H1 (cell line): ENCODE measurements at regions not wholly inside any gene's neighbourhood (a gene's known extent, or its start where the extent isn't known, plus 50 kb on each side); places are given as distances from the start of the nearest gene placed in this dataset.
A peak's percentile ranks its signal among the peaks of the same experiment; 100 is the strongest.

Experiments used
- CTCF ChIA-PET: fragments of 300-600 bp; sonication (Branson Sonifier 250); formaldehyde crosslinking; loops from one replicate; lab custom pipeline; 2021; ENCODE audit not compliant: partially characterized antibody; lab: Charles Lee
- POLR2A ChIA-PET: fragments of 300-600 bp; sonication (Branson Sonifier 250); formaldehyde crosslinking; loops from one replicate; lab custom pipeline; 2021; ENCODE audit warnings: inconsistent platforms; ENCODE audit not compliant: partially characterized antibody; lab: Charles Lee
- DNase-seq, 2 experiments: peaks; one replicate each; pipeline versions ENCODE4 v3.0.0 to v3.0.0-alpha.2; 2010 to 2022; ENCODE audit warnings: low spot score in 2 of 2, low read depth in 1 of 2, mixed read lengths in 1 of 2
- FAIRE-seq: peaks from 2 replicates; lab custom pipeline; 2011; peaks lifted over from hg19 to GRCh38; lab: Jason Lieb, UNC
- H2AFZ ChIP-seq: 2 replicates; pipeline ENCODE4 v1.8.1; 2012; ENCODE audit warnings: low read length, inconsistent platforms
- H2AK5ac ChIP-seq: 2 replicates; pipeline ENCODE4 v1.6.1; 2013; ENCODE audit warnings: low read depth, low read length
- H2BK120ac ChIP-seq: replicated peaks from 2 replicates; pipeline ENCODE3; 2013; ENCODE audit warnings: low read depth, low read length, inconsistent platforms
- H2BK12ac ChIP-seq: 2 replicates; pipeline ENCODE4 v1.6.1; 2013; ENCODE audit warnings: low read depth, low read length
- H2BK15ac ChIP-seq: 2 replicates; pipeline ENCODE4 v1.6.1; 2013; ENCODE audit warnings: low read length
- H2BK20ac ChIP-seq: 2 replicates; pipeline ENCODE4 v1.6.1; 2013; ENCODE audit warnings: low read length
- H2BK5ac ChIP-seq: 2 replicates; pipeline ENCODE4 v1.6.1; 2013; ENCODE audit warnings: low read depth, low read length
- H3K14ac ChIP-seq: 2 replicates; pipeline ENCODE4 v1.6.1; 2013; ENCODE audit warnings: inconsistent platforms; ENCODE audit not compliant: insufficient read length
- H3K18ac ChIP-seq: 2 replicates; pipeline ENCODE4 v1.6.1; 2013; ENCODE audit warnings: low read length; ENCODE audit errors: extremely low read depth
- H3K23ac ChIP-seq: 2 replicates; pipeline ENCODE4 v1.6.1; 2013; ENCODE audit warnings: inconsistent platforms; ENCODE audit not compliant: insufficient read length
- H3K23me2 ChIP-seq: 2 replicates; pipeline ENCODE4 v1.6.1; 2013; ENCODE audit warnings: low read depth, low read length
- H3K27ac ChIP-seq: 2 replicates; pipeline ENCODE4 v1.6.1; 2011; ENCODE audit warnings: low read depth, low read length, inconsistent platforms
- H3K27me3 ChIP-seq, 4 experiments: replicated peaks in 1 of 4; 1 replicate in 1 of 4; 2 replicates in 3 of 4; pipeline versions ENCODE4 v1.6.1 to v1.8.1; 2011 to 2013; ENCODE audit warnings: low read length in 3 of 4, mild to moderate bottlenecking in 3 of 4, inconsistent platforms in 2 of 4, mixed read lengths in 2 of 4, moderate library complexity in 1 of 4; ENCODE audit not compliant: control insufficient read depth in 3 of 4, insufficient read depth in 3 of 4; ENCODE audit errors: extremely low read depth in 1 of 4
- H3K36me3 ChIP-seq, 4 experiments: 2 replicates each; pipeline versions ENCODE4 v1.6.1 to v1.8.1; 2011 to 2013; ENCODE audit warnings: mild to moderate bottlenecking in 4 of 4, low read length in 3 of 4, moderate library complexity in 2 of 4, control low read depth in 1 of 4, inconsistent platforms in 1 of 4; ENCODE audit not compliant: insufficient read depth in 4 of 4, control insufficient read depth in 2 of 4
- H3K4ac ChIP-seq: replicated peaks from 2 replicates; pipeline ENCODE3; 2013; ENCODE audit warnings: low read length, low read depth, mixed read lengths, inconsistent platforms; ENCODE audit not compliant: insufficient read length
- H3K4me1 ChIP-seq, 4 experiments: replicated peaks in 1 of 4; 1 replicate in 1 of 4; 2 replicates in 3 of 4; pipeline versions ENCODE4 v1.6.1 to v1.8.1; 2011 to 2013; ENCODE audit warnings: low read length in 3 of 4, inconsistent platforms in 2 of 4, mixed read lengths in 1 of 4; ENCODE audit not compliant: insufficient read depth in 4 of 4, control insufficient read depth in 3 of 4
- H3K4me2 ChIP-seq, 2 experiments: 2 replicates each; pipeline versions ENCODE4 v1.6.1 to v1.8.1; 2011 to 2013; ENCODE audit warnings: low read depth in 2 of 2, low read length in 2 of 2, control low read depth in 1 of 2, inconsistent platforms in 1 of 2, mild to moderate bottlenecking in 1 of 2; ENCODE audit not compliant: insufficient read depth in 1 of 2
- H3K4me3 ChIP-seq, 4 experiments: fragments of 200-600, 300-600 bp in 1 of 4; sonication (generic), shearing (Covaris generic), sonication (Bioruptor Twin) in 1 of 4; 2 replicates each; pipeline versions ENCODE4 v1.5.1 to v1.8.1; 2011 to 2016; ENCODE audit warnings: low read length in 4 of 4, low read depth in 3 of 4, control low read depth in 2 of 4, inconsistent platforms in 2 of 4, mild to moderate bottlenecking in 2 of 4, mixed read lengths in 1 of 4, moderate library complexity in 1 of 4; ENCODE audit not compliant: insufficient read depth in 2 of 4; ENCODE audit errors: extremely low read depth in 1 of 4
- H3K56ac ChIP-seq: replicated peaks from 2 replicates; pipeline ENCODE3; 2013; ENCODE audit warnings: low read depth, mild to moderate bottlenecking, mixed read lengths, low read length, inconsistent platforms; ENCODE audit not compliant: insufficient read length
- H3K79me1 ChIP-seq: 2 replicates; pipeline ENCODE4 v1.6.1; 2013; ENCODE audit warnings: low read depth, low read length, control low read depth
- H3K79me2 ChIP-seq, 2 experiments: 2 replicates each; pipeline versions ENCODE4 v1.6.1 to v1.8.1; 2012 to 2013; ENCODE audit warnings: low read length in 2 of 2, mild to moderate bottlenecking in 2 of 2, inconsistent platforms in 1 of 2; ENCODE audit not compliant: insufficient read depth in 2 of 2, control insufficient read depth in 1 of 2
- H3K9ac ChIP-seq, 4 experiments: replicated peaks in 1 of 4; 1 replicate in 1 of 4; 2 replicates in 3 of 4; pipeline versions ENCODE4 v1.6.1 to v1.8.1; 2011 to 2013; ENCODE audit warnings: low read depth in 3 of 4, low read length in 3 of 4, control low read depth in 2 of 4, mild to moderate bottlenecking in 2 of 4, moderate library complexity in 2 of 4, inconsistent platforms in 1 of 4; ENCODE audit errors: extremely low read depth in 1 of 4
- H3K9me3 ChIP-seq, 2 experiments: 2 replicates each; pipeline versions ENCODE4 v1.6.1 to v1.8.1; 2012 to 2013; ENCODE audit warnings: mild to moderate bottlenecking in 2 of 2, moderate library complexity in 2 of 2, control low read depth in 1 of 2, inconsistent platforms in 1 of 2, low read depth in 1 of 2, low read length in 1 of 2, mixed read lengths in 1 of 2; ENCODE audit not compliant: insufficient read depth in 2 of 2
- H4K20me1 ChIP-seq, 2 experiments: replicated peaks in 1 of 2; 2 replicates each; pipeline versions ENCODE3 to v1.8.1; 2011 to 2013; ENCODE audit warnings: inconsistent platforms in 2 of 2, low read length in 2 of 2, mild to moderate bottlenecking in 1 of 2; ENCODE audit not compliant: insufficient read depth in 2 of 2, control insufficient read depth in 1 of 2
- H4K5ac ChIP-seq: 2 replicates; pipeline ENCODE4 v1.6.1; 2013; ENCODE audit warnings: low read length, low read depth, mixed read lengths, inconsistent platforms; ENCODE audit not compliant: insufficient read length
- H4K8ac ChIP-seq: 2 replicates; pipeline ENCODE4 v1.8.0; 2013; ENCODE audit warnings: mild to moderate bottlenecking, moderate library complexity, low read length, inconsistent platforms; ENCODE audit not compliant: insufficient read depth; ENCODE audit errors: extremely low read depth
- H4K91ac ChIP-seq: replicated peaks from 2 replicates; pipeline ENCODE3; 2013; ENCODE audit warnings: low read length, mixed read lengths, inconsistent platforms; ENCODE audit not compliant: insufficient read length
- CBX8 ChIP-seq: fragments of 300-800, 300-1000 bp; sonication (generic); IDR thresholded peaks from 2 replicates; pipeline ENCODE4 v1.7.1; 2016; ENCODE audit warnings: low read depth, low read length, borderline replicate concordance
- EGR1 ChIP-seq: IDR thresholded peaks from 2 replicates; pipeline ENCODE4 v1.6.1; 2011; ENCODE audit warnings: low read depth, low read length, borderline replicate concordance
- HDAC6 ChIP-seq: IDR thresholded peaks from one replicate; pipeline ENCODE4 v1.7.1; 2012; ENCODE audit warnings: low read depth, mild to moderate bottlenecking, inconsistent platforms, low read length, moderate library complexity
- JUN ChIP-seq: IDR thresholded peaks from 2 replicates; pipeline ENCODE4 v1.6.1; 2011; ENCODE audit warnings: low read depth, mild to moderate bottlenecking, improper control_type of control experiment, low read length
- NRF1 ChIP-seq: IDR thresholded peaks from 2 replicates; pipeline ENCODE4 v1.6.1; 2011; ENCODE audit warnings: mild to moderate bottlenecking, low read depth, low read length, improper control_type of control experiment
- RAD21 ChIP-seq, 2 experiments: IDR thresholded peaks in 1 of 2; conservative IDR thresholded peaks in 1 of 2; 2 replicates each; pipeline ENCODE4 v1.6.1; 2011; ENCODE audit warnings: low read depth in 2 of 2, low read length in 2 of 2, improper control_type of control experiment in 1 of 2, inconsistent platforms in 1 of 2, mild to moderate bottlenecking in 1 of 2, moderate library complexity in 1 of 2
- SP2 ChIP-seq: IDR thresholded peaks from 2 replicates; pipeline ENCODE4 v1.6.1; 2012; ENCODE audit warnings: mild to moderate bottlenecking, low read length, inconsistent platforms
- TAF1 ChIP-seq: IDR thresholded peaks from 2 replicates; pipeline ENCODE4 v1.6.1; 2011; ENCODE audit warnings: mild to moderate bottlenecking, low read depth, low read length
- TCF12 ChIP-seq: IDR thresholded peaks from 2 replicates; pipeline ENCODE4 v1.6.1; 2011; ENCODE audit warnings: low read depth, mild to moderate bottlenecking, low read length
- WGBS, 2 experiments: shearing (Covaris generic) in 1 of 2; methylation state at CpG; one replicate each; pipeline versions ENCODE4 v1.1.6 to v1.1.7; 2013 to 2015; ENCODE audit warnings: low lambda C conversion rate in 2 of 2, mixed read lengths in 2 of 2, inconsistent platforms in 1 of 2, low coverage in 1 of 2, missing lambda C conversion rate in 1 of 2; ENCODE audit not compliant: insufficient replicate concordance in 2 of 2, insufficient coverage in 1 of 2, insufficient read length in 1 of 2; ENCODE audit errors: extremely low coverage in 1 of 2, missing lambda C conversion rate in 1 of 2; 5-methylcytosine and 5-hydroxymethylcytosine counted together

DNA sequence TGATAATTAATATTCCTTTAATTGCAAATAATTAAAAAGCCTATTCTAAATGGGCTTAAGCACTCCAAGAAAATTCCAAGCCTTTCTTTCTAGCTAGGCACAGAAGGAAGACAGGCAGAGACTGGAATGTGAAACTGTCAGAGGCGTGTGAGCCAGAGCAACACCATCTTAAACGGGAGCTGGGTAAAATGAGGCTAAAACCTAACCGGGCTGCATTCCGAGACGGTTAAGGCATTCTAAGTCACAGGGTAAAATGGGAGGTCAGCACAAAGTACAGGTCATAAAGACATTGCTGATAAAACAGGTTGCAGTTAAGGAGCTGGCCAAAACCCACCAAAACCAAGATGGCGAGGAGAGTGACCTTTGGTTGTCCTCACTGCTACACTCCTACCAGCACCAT is 300.4 kb downstream of the SLITRK6 start:
- Histone ChIP-seq H3K9me3 (no peaks in the 10 kb centered on the region), H3K23ac (no peak overlapping the region), H2AFZ (peak overlapping the region; percentile 44; the same call in 1 of the 2 replicates), H3K4me3 (no peak overlapping the region), H3K27ac (no peak overlapping the region), H4K91ac (no peak overlapping the region), H3K23me2 (no peaks in the 10 kb centered on the region), H3K56ac (no peak overlapping the region), H3K79me2 (no peaks in the 10 kb centered on the region), H4K5ac (no peak overlapping the region), H2BK120ac (no peak overlapping the region), H2BK12ac (no peak overlapping the region), H3K4ac (no peak overlapping the region), H3K18ac (no peak overlapping the region), H2BK20ac (no peak overlapping the region), H4K20me1 (no peaks in the 10 kb centered on the region), H4K8ac (no peak overlapping the region), H3K14ac (no peak overlapping the region), H2AK5ac (no peak overlapping the region), H2BK15ac (no peak overlapping the region), H2BK5ac (no peak overlapping the region), H3K4me2 (no peak overlapping the region), H3K9ac (no peak overlapping the region), H3K79me1 (no peaks in the 10 kb centered on the region), H3K36me3 (peaks cover 0 to 4% (median 0%) of the 10 kb centered on the region in 4 experiments; a peak in 1 of 8 replicates), H3K27me3 (no peaks in the 10 kb centered on the region), H3K4me1 (peaks cover 0 to 3% (median 3%) of the 10 kb centered on the region in 4 experiments; a peak in 2 of 7 replicates)
- 94% methylated on average over 6 of the region's 6 CpGs; no CpG with 5 or more reads in 1 of the 2 experiments for WGBS, 2 experiments
- FAIRE-seq: no peak
- no peak for TF ChIP-seq HDAC6
- no peak for TF ChIP-seq EGR1
- no peak for TF ChIP-seq SP2
- TF ChIP-seq JUN: no peak
- no peak for TF ChIP-seq RAD21 (IDR thresholded peaks at IDR 0.05 in 1 of 2, conservative IDR thresholded peaks at IDR 0.05 in 1 of 2; ENCODE audit: low read depth in 2 of 2, low read length in 2 of 2)
- no peak for TF ChIP-seq NRF1
- TF ChIP-seq CBX8: no peak
- no peak for TF ChIP-seq TAF1
- no peak for TF ChIP-seq TCF12
- ChIA-PET POLR2A (no interaction called here), CTCF (interaction anchor here (0.6 to 1.2 kb wide), 3 partner anchors 215 to 366 kb away, joined by 3 to 4 read pairs (median 3); no protein-coding TSS in a partner anchor)
- no peak for DNase-seq
